NCI-H2107 (cell line): ENCODE measurements at regions not wholly inside any gene's neighbourhood (a gene's known extent, or its start where the extent isn't known, plus 50 kb on each side); places are given as distances from the start of the nearest gene placed in this dataset.

Experiments used
- DNase-seq: peaks from one replicate; lab custom pipeline; 2025; lab: John Stamatoyannopoulos, UW

GRCh38 chr4:26105337-26105736, 191.3 kb downstream of the SMIM20 start:
- DNase-seq: no peak

GRCh38 chr4:26105815-26106699, 192.0 kb downstream of the SMIM20 start:
- no peak for DNase-seq

- DNase-seq: no peak
Observed at GRCh38 chr4:26106776-26107175, 192.8 kb downstream of the SMIM20 start.

- no peak for DNase-seq
Observed at GRCh38 chr4:26108054-26108453, 194.0 kb downstream of the SMIM20 start.

GRCh38 chr4:26110493-26110892, 196.5 kb downstream of the SMIM20 start:
- no peak for DNase-seq

GRCh38 chr4:26113339-26113940, 199.4 kb downstream of the SMIM20 start:
- no peak for DNase-seq

- DNase-seq: no peak
Observed at GRCh38 chr4:26116057-26116456, 202.0 kb downstream of the SMIM20 start.

- DNase-seq: no peak
Observed at GRCh38 chr4:26120098-26120825, 200.6 kb upstream of the RBPJ start.

GRCh38 chr4:26122690-26123089, 198.1 kb upstream of the RBPJ start:
- DNase-seq: no peak

GRCh38 chr4:26124753-26125321, 196.0 kb upstream of the RBPJ start:
- DNase-seq: no peak

- no peak for DNase-seq
Observed at GRCh38 chr4:26126143-26126718, 194.6 kb upstream of the RBPJ start.

- DNase-seq: no peak
Observed at GRCh38 chr4:26126994-26127393, 193.8 kb upstream of the RBPJ start.

GRCh38 chr4:26127851-26128337, 192.9 kb upstream of the RBPJ start:
- no peak for DNase-seq

GRCh38 chr4:26130173-26130572, 190.6 kb upstream of the RBPJ start:
- DNase-seq: no peak

- DNase-seq: no peak
Observed at GRCh38 chr4:26130841-26131432, 189.9 kb upstream of the RBPJ start.

GRCh38 chr4:26131711-26132110, 189.1 kb upstream of the RBPJ start:
- DNase-seq: no peak

- DNase-seq: no peak
Observed at GRCh38 chr4:26132858-26133257, 188.0 kb upstream of the RBPJ start.

- no peak for DNase-seq
Observed at GRCh38 chr4:26133840-26134239, 187.0 kb upstream of the RBPJ start.

GRCh38 chr4:26135331-26135730, 185.5 kb upstream of the RBPJ start:
- no peak for DNase-seq

- DNase-seq: no peak
Observed at GRCh38 chr4:26136615-26137014, 184.2 kb upstream of the RBPJ start.

- DNase-seq: no peak
Observed at GRCh38 chr4:26137288-26137687, 183.5 kb upstream of the RBPJ start.
